Naive thymus-derived CD8-positive, alpha-beta T cell (primary cell): ENCODE measurements at regions not wholly inside any gene's neighbourhood (a gene's known extent, or its start where the extent isn't known, plus 50 kb on each side); places are given as distances from the start of the nearest gene placed in this dataset.
"Not testable (repeated sequence)": the region's sequence is repeated elsewhere in the genome, so short reads cannot be mapped to it uniquely, and the experiment has no call there.

Source experiments
- ATAC-seq, 2 donors: fragments of 150-1000 bp; cut with Tn5 transposase in 1 of 2; sonication (Bioruptor Pico), chemical (Tn5 transposase) in 1 of 2; 1 replicate in 1 of 2; 2 replicates in 1 of 2; pipeline ENCODE4 v1.10.0; 2021; ENCODE audit warnings: mild to moderate bottlenecking in 2 of 2, moderate library complexity in 2 of 2
- POLR2A ChIA-PET: fragments of 350-600 bp; sonication (Branson Sonifier 250); formaldehyde crosslinking; loops from one replicate; lab custom pipeline; 2021; ENCODE audit warnings: antibody characterized with exemption; lab: Charles Lee
- DNase-seq, 10 donors: peaks; one replicate each; pipeline versions ENCODE4 v3.0.0 to v3.0.0-alpha.2; 2020 to 2022
- H3K27ac Mint-ChIP-seq, 10 donors: one replicate each; pipeline ENCODE4 v1.8.0; 2020 to 2022; ENCODE audit warnings: mild to moderate bottlenecking in 10 of 10, mixed read lengths in 10 of 10, moderate library complexity in 4 of 10, inconsistent platforms in 1 of 10
- H3K27me3 Mint-ChIP-seq, 5 donors: one replicate each; pipeline ENCODE4 v1.8.0; 2021 to 2022; ENCODE audit warnings: mixed read lengths in 5 of 5
- H3K36me3 Mint-ChIP-seq, 3 donors: one replicate each; pipeline ENCODE4 v1.8.0; 2020 to 2022; ENCODE audit warnings: mixed read lengths in 3 of 3, mild to moderate bottlenecking in 2 of 3, inconsistent platforms in 1 of 3
- H3K4me1 Mint-ChIP-seq, 4 donors: one replicate each; pipeline ENCODE4 v1.8.0; 2021 to 2022; ENCODE audit warnings: mixed read lengths in 4 of 4
- H3K4me3 Mint-ChIP-seq, 10 donors: one replicate each; pipeline ENCODE4 v1.8.0; 2020 to 2022; ENCODE audit warnings: mild to moderate bottlenecking in 10 of 10, mixed read lengths in 10 of 10, moderate library complexity in 6 of 10, inconsistent platforms in 1 of 10
- H3K9me3 Mint-ChIP-seq, 9 donors: one replicate each; pipeline ENCODE4 v1.8.0; 2020 to 2022; ENCODE audit warnings: mixed read lengths in 9 of 9, mild to moderate bottlenecking in 3 of 9, inconsistent platforms in 1 of 9, moderate library complexity in 1 of 9

GRCh38 chr3:106086636-106087035 lies 217.8 kb upstream of the CBLB start:
- no peaks in the 10 kb centered on the region for H3K27me3 Mint-ChIP-seq
- no peak overlapping the region for H3K27ac Mint-ChIP-seq
- no peak for ATAC-seq
- DNase-seq: no peak
- no peak overlapping the region for H3K4me3 Mint-ChIP-seq
- peaks cover 0 to 7% (median 6%) of the 10 kb centered on the region in 4 donors for H3K4me1 Mint-ChIP-seq
- POLR2A ChIA-PET: no interaction called here
- H3K36me3 Mint-ChIP-seq: peaks cover 0 to 6% (median 0%) of the 10 kb centered on the region in 3 donors
- H3K9me3 Mint-ChIP-seq: peaks cover 0 to 12% (median 0%) of the 10 kb centered on the region in 9 donors

- ATAC-seq (no peak), DNase-seq (no peak)
- Mint-ChIP-seq H3K27ac (no peak overlapping the region), H3K9me3 (peaks cover 0 to 12% (median 0%) of the 10 kb centered on the region in 9 donors), H3K27me3 (no peaks in the 10 kb centered on the region), H3K36me3 (peaks cover 0 to 6% (median 0%) of the 10 kb centered on the region in 3 donors), H3K4me3 (no peak overlapping the region), H3K4me1 (peaks cover 0 to 6% (median 3%) of the 10 kb centered on the region in 4 donors)
- POLR2A ChIA-PET: no interaction called here
Measured at GRCh38 chr3:106088304-106088703, 219.5 kb upstream of the CBLB start.

- Mint-ChIP-seq H3K27ac (peak overlapping the region in 1 of 10 donors; percentile 8), H3K9me3 (peaks cover 0 to 12% (median 0%) of the 10 kb centered on the region in 9 donors), H3K4me3 (no peak overlapping the region), H3K36me3 (peaks cover 0 to 6% (median 0%) of the 10 kb centered on the region in 3 donors), H3K27me3 (no peaks in the 10 kb centered on the region), H3K4me1 (peaks cover 0 to 4% (median under 1%) of the 10 kb centered on the region in 4 donors)
- DNase-seq: no peak
- ATAC-seq: no peak
- POLR2A ChIA-PET: no interaction called here
Measured at GRCh38 chr3:106088899-106089298, 220.1 kb upstream of the CBLB start.

- ATAC-seq (no peak), DNase-seq (no peak)
- Mint-ChIP-seq H3K4me1 (peaks cover 0 to 4% (median 0%) of the 10 kb centered on the region in 4 donors), H3K27me3 (no peaks in the 10 kb centered on the region), H3K9me3 (peaks cover 0 to 12% (median 0%) of the 10 kb centered on the region in 9 donors), H3K27ac (no peak overlapping the region), H3K36me3 (peaks cover 0 to 6% (median 0%) of the 10 kb centered on the region in 3 donors), H3K4me3 (no peak overlapping the region)
- POLR2A ChIA-PET: no interaction called here
Measured at GRCh38 chr3:106089806-106090205, 221.0 kb upstream of the CBLB start.

GRCh38 chr3:106092792-106093191 lies 224.0 kb upstream of the CBLB start:
- H3K4me1 Mint-ChIP-seq: peaks cover 0 to 5% (median 0%) of the 10 kb centered on the region in 4 donors
- H3K9me3 Mint-ChIP-seq: peaks cover 0 to 9% (median 0%) of the 10 kb centered on the region in 9 donors
- ATAC-seq (no peak), DNase-seq (no peak)
- POLR2A ChIA-PET: no interaction called here
- no peaks in the 10 kb centered on the region for H3K36me3 Mint-ChIP-seq
- no peak overlapping the region for H3K4me3 Mint-ChIP-seq
- no peak overlapping the region for H3K27ac Mint-ChIP-seq
- no peaks in the 10 kb centered on the region for H3K27me3 Mint-ChIP-seq

GRCh38 chr3:106093616-106094015 lies 224.8 kb upstream of the CBLB start:
- no peaks in the 10 kb centered on the region for H3K36me3 Mint-ChIP-seq
- ATAC-seq (no peak), DNase-seq (no peak)
- peaks cover 0 to 10% (median 0%) of the 10 kb centered on the region in 9 donors for H3K9me3 Mint-ChIP-seq
- H3K4me1 Mint-ChIP-seq: peaks cover 0 to 6% (median 0%) of the 10 kb centered on the region in 4 donors
- POLR2A ChIA-PET: no interaction called here
- H3K27me3 Mint-ChIP-seq: no peaks in the 10 kb centered on the region
- H3K4me3 Mint-ChIP-seq: no peak overlapping the region
- H3K27ac Mint-ChIP-seq: no peak overlapping the region

GRCh38 chr3:106097817-106098435 lies 229.1 kb upstream of the CBLB start:
- no peak for ATAC-seq
- H3K36me3 Mint-ChIP-seq: peaks cover 0 to 17% (median 9%) of the 10 kb centered on the region in 3 donors
- no peak overlapping the region for H3K4me3 Mint-ChIP-seq
- H3K4me1 Mint-ChIP-seq: peaks cover 0 to 7% (median 0%) of the 10 kb centered on the region in 4 donors
- peak overlapping the region in 1 of 10 donors; percentile 21 for H3K27ac Mint-ChIP-seq
- H3K9me3 Mint-ChIP-seq: peaks cover 6 to 36% (median 21%) of the 10 kb centered on the region in 9 donors
- H3K27me3 Mint-ChIP-seq: no peaks in the 10 kb centered on the region
- no peak for DNase-seq
- POLR2A ChIA-PET: no interaction called here

- ATAC-seq (no peak), DNase-seq (no peak)
- Mint-ChIP-seq H3K27ac (no peak overlapping the region), H3K4me3 (peak overlapping the region in 1 of 10 donors; percentile 30), H3K9me3 (peaks cover 13 to 44% (median 26%) of the 10 kb centered on the region in 9 donors), H3K27me3 (no peaks in the 10 kb centered on the region), H3K36me3 (peaks cover 0 to 21% (median 14%) of the 10 kb centered on the region in 3 donors), H3K4me1 (peaks cover 0 to 2% (median under 1%) of the 10 kb centered on the region in 4 donors)
- POLR2A ChIA-PET: no interaction called here
Measured at GRCh38 chr3:106103383-106103782, 234.6 kb upstream of the CBLB start.

GRCh38 chr3:106104078-106104477 lies 235.3 kb upstream of the CBLB start:
- no peak overlapping the region for H3K27ac Mint-ChIP-seq
- no peak overlapping the region for H3K4me3 Mint-ChIP-seq
- H3K27me3 Mint-ChIP-seq: no peaks in the 10 kb centered on the region
- peaks cover 0 to 7% (median 5%) of the 10 kb centered on the region in 4 donors for H3K4me1 Mint-ChIP-seq
- ATAC-seq (no peak), DNase-seq (peak in 1 of 10 donors; percentile 53)
- peaks cover 13 to 44% (median 26%) of the 10 kb centered on the region in 9 donors for H3K9me3 Mint-ChIP-seq
- H3K36me3 Mint-ChIP-seq: peaks cover 0 to 21% (median 14%) of the 10 kb centered on the region in 3 donors
- POLR2A ChIA-PET: no interaction called here

- Mint-ChIP-seq H3K9me3 (peaks cover 0 to 4% (median 0%) of the 10 kb centered on the region in 9 donors), H3K4me3 (no peak overlapping the region), H3K36me3 (peaks cover 0 to 2% (median 0%) of the 10 kb centered on the region in 3 donors), H3K27me3 (no peaks in the 10 kb centered on the region), H3K4me1 (peaks cover 2 to 15% (median 12%) of the 10 kb centered on the region in 4 donors), H3K27ac (peak overlapping the region in 3 of 10 donors; percentile 4 to 85 (median 53))
- no peak for DNase-seq
- POLR2A ChIA-PET: no interaction called here
- no peak for ATAC-seq
Measured at GRCh38 chr3:106108925-106109324, 240.1 kb upstream of the CBLB start.

- not testable (repeated sequence) for DNase-seq
Measured at GRCh38 chr3:106112561-106112960, 243.7 kb upstream of the CBLB start.

GRCh38 chr3:106113747-106114146 lies 244.9 kb upstream of the CBLB start:
- POLR2A ChIA-PET: no interaction called here
- Mint-ChIP-seq H3K27ac (no peak overlapping the region), H3K27me3 (no peaks in the 10 kb centered on the region), H3K4me3 (no peak overlapping the region), H3K36me3 (peaks cover 0 to 2% (median 0%) of the 10 kb centered on the region in 3 donors), H3K4me1 (peaks cover 2 to 12% (median 10%) of the 10 kb centered on the region in 4 donors), H3K9me3 (no peaks in the 10 kb centered on the region)
- ATAC-seq (no peak), DNase-seq (no peak)

More at GRCh38 chr3:106112561-106112960, 243.7 kb upstream of the CBLB start:
- peaks cover 2 to 15% (median 12%) of the 10 kb centered on the region in 4 donors for H3K4me1 Mint-ChIP-seq
- H3K4me3 Mint-ChIP-seq, H3K9me3 Mint-ChIP-seq, H3K27me3 Mint-ChIP-seq, POLR2A ChIA-PET, ATAC-seq, H3K36me3 Mint-ChIP-seq, H3K27ac Mint-ChIP-seq: not testable (repeated sequence)

- POLR2A ChIA-PET: no interaction called here
- no peaks in the 10 kb centered on the region for H3K27me3 Mint-ChIP-seq
- ATAC-seq: no peak
- no peak overlapping the region for H3K4me3 Mint-ChIP-seq
- peaks cover 2 to 7% (median 5%) of the 10 kb centered on the region in 4 donors for H3K4me1 Mint-ChIP-seq
- H3K9me3 Mint-ChIP-seq: no peaks in the 10 kb centered on the region
- DNase-seq: no peak
- peaks cover 0 to 2% (median 0%) of the 10 kb centered on the region in 3 donors for H3K36me3 Mint-ChIP-seq
- no peak overlapping the region for H3K27ac Mint-ChIP-seq
Measured at GRCh38 chr3:106114220-106114619, 245.4 kb upstream of the CBLB start.
